MG63 (cell line): ENCODE measurements at regions not wholly inside any gene's neighbourhood (a gene's known extent, or its start where the extent isn't known, plus 50 kb on each side); places are given as distances from the start of the nearest gene placed in this dataset.
"Not testable (repeated sequence)": the region's sequence is repeated elsewhere in the genome, so short reads cannot be mapped to it uniquely, and the experiment has no call there.

Source experiments
- DNase-seq: peaks from one replicate; pipeline ENCODE4 v3.0.0-alpha.2; 2020
- H3K27me3 ChIP-seq: fragments of 250-450 bp; sonication (Bioruptor Pico); 2 replicates; pipeline ENCODE4 v1.5.1; 2020; ENCODE audit warnings: mild to moderate bottlenecking, moderate library complexity
- H3K36me3 ChIP-seq: fragments of 250-450 bp; sonication (Bioruptor Pico); 2 replicates; pipeline ENCODE4 v1.5.1; 2020; ENCODE audit warnings: mild to moderate bottlenecking, moderate library complexity
- H3K4me3 ChIP-seq: fragments of 250-450 bp; sonication (Bioruptor Pico); 2 replicates; pipeline ENCODE4 v1.5.1; 2020; ENCODE audit warnings: mild to moderate bottlenecking, moderate library complexity
- H3K9me3 ChIP-seq: fragments of 250-450 bp; sonication (Bioruptor Pico); 2 replicates; pipeline ENCODE4 v1.5.1; 2020; ENCODE audit warnings: mild to moderate bottlenecking, moderate library complexity

GRCh38 chr3:8355346-8355745 is 146.3 kb upstream of the LMCD1 start:
- Histone ChIP-seq H3K4me3 (no peak overlapping the region), H3K36me3 (no peaks in the 10 kb centered on the region), H3K9me3 (no peaks in the 10 kb centered on the region), H3K27me3 (no peaks in the 10 kb centered on the region)
- DNase-seq: no peak

GRCh38 chr3:8356066-8356465 is 145.6 kb upstream of the LMCD1 start:
- H3K4me3 ChIP-seq, H3K9me3 ChIP-seq, H3K27me3 ChIP-seq, DNase-seq, H3K36me3 ChIP-seq: not testable (repeated sequence)

GRCh38 chr3:8357859-8358258 is 143.8 kb upstream of the LMCD1 start:
- Histone ChIP-seq H3K4me3 (no peak overlapping the region), H3K9me3 (no peaks in the 10 kb centered on the region), H3K27me3 (no peaks in the 10 kb centered on the region), H3K36me3 (no peaks in the 10 kb centered on the region)
- no peak for DNase-seq

GRCh38 chr3:8359133-8359532 is 142.5 kb upstream of the LMCD1 start:
- H3K9me3 ChIP-seq: no peaks in the 10 kb centered on the region
- H3K4me3 ChIP-seq: no peak overlapping the region
- no peaks in the 10 kb centered on the region for H3K36me3 ChIP-seq
- DNase-seq: no peak
- H3K27me3 ChIP-seq: no peaks in the 10 kb centered on the region

- Histone ChIP-seq H3K36me3 (no peaks in the 10 kb centered on the region), H3K27me3 (no peaks in the 10 kb centered on the region), H3K9me3 (no peaks in the 10 kb centered on the region), H3K4me3 (no peak overlapping the region)
- no peak for DNase-seq
Measured at GRCh38 chr3:8363200-8363599, 138.4 kb upstream of the LMCD1 start.

- no peaks in the 10 kb centered on the region for H3K27me3 ChIP-seq
- no peak overlapping the region for H3K4me3 ChIP-seq
- no peaks in the 10 kb centered on the region for H3K36me3 ChIP-seq
- H3K9me3 ChIP-seq: no peaks in the 10 kb centered on the region
- no peak for DNase-seq
Measured at GRCh38 chr3:8365541-8365940, 136.1 kb upstream of the LMCD1 start.

GRCh38 chr3:8366219-8366810 is 135.3 kb upstream of the LMCD1 start:
- Histone ChIP-seq H3K36me3 (no peaks in the 10 kb centered on the region), H3K9me3 (no peaks in the 10 kb centered on the region), H3K27me3 (no peaks in the 10 kb centered on the region), H3K4me3 (no peak overlapping the region)
- DNase-seq: no peak

GRCh38 chr3:8368598-8368997 is 133.0 kb upstream of the LMCD1 start:
- DNase-seq: no peak
- H3K36me3 ChIP-seq: no peaks in the 10 kb centered on the region
- no peaks in the 10 kb centered on the region for H3K9me3 ChIP-seq
- H3K4me3 ChIP-seq: no peak overlapping the region
- H3K27me3 ChIP-seq: no peaks in the 10 kb centered on the region

- no peaks in the 10 kb centered on the region for H3K9me3 ChIP-seq
- H3K36me3 ChIP-seq: no peaks in the 10 kb centered on the region
- H3K4me3 ChIP-seq: no peak overlapping the region
- DNase-seq: no peak
- no peaks in the 10 kb centered on the region for H3K27me3 ChIP-seq
Measured at GRCh38 chr3:8369638-8370037, 132.0 kb upstream of the LMCD1 start.

GRCh38 chr3:8371085-8371551 is 130.5 kb upstream of the LMCD1 start:
- no peaks in the 10 kb centered on the region for H3K9me3 ChIP-seq
- DNase-seq: peak; percentile 73

GRCh38 chr3:8371960-8372463 is 129.6 kb upstream of the LMCD1 start:
- no peaks in the 10 kb centered on the region for H3K36me3 ChIP-seq
- DNase-seq: no peak
- H3K4me3 ChIP-seq: no peak overlapping the region
- no peaks in the 10 kb centered on the region for H3K9me3 ChIP-seq
- H3K27me3 ChIP-seq: no peaks in the 10 kb centered on the region

More at GRCh38 chr3:8371085-8371551, 130.5 kb upstream of the LMCD1 start:
- Histone ChIP-seq H3K4me3 (no peak overlapping the region), H3K36me3 (no peaks in the 10 kb centered on the region), H3K27me3 (no peaks in the 10 kb centered on the region)

- Histone ChIP-seq H3K9me3 (no peaks in the 10 kb centered on the region), H3K36me3 (no peaks in the 10 kb centered on the region), H3K4me3 (no peak overlapping the region), H3K27me3 (0 out of 2 replicates have a peak, but pooled peaks cover 3% of the 10 kb centered on the region)
- no peak for DNase-seq
Measured at GRCh38 chr3:8380904-8381704, 120.5 kb upstream of the LMCD1 start.

- DNase-seq: no peak
- Histone ChIP-seq H3K36me3 (no peaks in the 10 kb centered on the region), H3K9me3 (no peaks in the 10 kb centered on the region), H3K27me3 (0 out of 2 replicates have a peak, but pooled peaks cover 3% of the 10 kb centered on the region), H3K4me3 (no peak overlapping the region)
Measured at GRCh38 chr3:8385848-8386620, 115.6 kb upstream of the LMCD1 start.

GRCh38 chr3:8387571-8387970 is 114.1 kb upstream of the LMCD1 start:
- no peak for DNase-seq
- Histone ChIP-seq H3K9me3 (no peaks in the 10 kb centered on the region), H3K4me3 (no peak overlapping the region)

GRCh38 chr3:8399686-8400085 is 101.9 kb upstream of the LMCD1 start:
- Histone ChIP-seq H3K4me3 (no peak overlapping the region), H3K36me3 (no peaks in the 10 kb centered on the region), H3K27me3 (no peaks in the 10 kb centered on the region), H3K9me3 (no peaks in the 10 kb centered on the region)
- DNase-seq: no peak

More at GRCh38 chr3:8387571-8387970, 114.1 kb upstream of the LMCD1 start:
- Histone ChIP-seq H3K27me3 (no peaks in the 10 kb centered on the region), H3K36me3 (no peaks in the 10 kb centered on the region)

GRCh38 chr3:8400911-8401310 is 100.7 kb upstream of the LMCD1 start:
- H3K9me3 ChIP-seq: no peaks in the 10 kb centered on the region
- H3K4me3 ChIP-seq: no peak overlapping the region
- H3K36me3 ChIP-seq: no peaks in the 10 kb centered on the region
- no peaks in the 10 kb centered on the region for H3K27me3 ChIP-seq
- no peak for DNase-seq

GRCh38 chr3:8403996-8404395 is 97.6 kb upstream of the LMCD1 start:
- no peaks in the 10 kb centered on the region for H3K36me3 ChIP-seq
- no peaks in the 10 kb centered on the region for H3K27me3 ChIP-seq
- H3K4me3 ChIP-seq: no peak overlapping the region
- no peak for DNase-seq
- no peaks in the 10 kb centered on the region for H3K9me3 ChIP-seq
